ENCODE measurements at regions not wholly inside any gene's neighbourhood (a gene's known extent, or its start where the extent isn't known, plus 50 kb on each side); places are given as distances from the start of the nearest gene placed in this dataset.

GRCh38 chr11:103628121-103628520 lies 408.3 kb upstream of the DDI1 start:
- no peaks in the 10 kb centered on the region for H3K4me1 ChIP-seq (ENCODE audit: control insufficient read depth, insufficient read depth, low read length)
- FAIRE-seq (no peak), DNase-seq (ENCODE audit: low read depth, low spot score) (no peak), ATAC-seq (no peak)
- H4K20me1 ChIP-seq (ENCODE audit: control insufficient read depth, insufficient read depth), result no peaks in the 10 kb centered on the region
- H3K79me2 ChIP-seq (ENCODE audit: control insufficient read depth, insufficient read depth, low read length), result no peaks in the 10 kb centered on the region
- POLR2A ChIA-PET, result no interaction called here
- SMC1A ChIA-PET (ENCODE audit: uncharacterized antibody, unreplicated experiment), result no interaction called here
- no TSS peak for BruUV-seq (replicated peaks)
- H3K4me3 ChIP-seq, result no peak overlapping the region
- in situ Hi-C loops (cut with MboI) (no loop called here), intact Hi-C loops (cut with micrococcal nuclease; ENCODE audit: unreplicated experiment) (no loop called here)
- no peaks in the 10 kb centered on the region for H3K36me3 ChIP-seq (ENCODE audit: control insufficient read depth in 2 of 2, insufficient read depth in 2 of 2, low read length in 1 of 2)
- WGBS (ENCODE audit: insufficient coverage, insufficient replicate concordance, low lambda C conversion rate, missing lambda C conversion rate), result 14% methylated on average over 4 of the region's 4 CpGs
- H3K4me2 ChIP-seq (ENCODE audit: control insufficient read depth, insufficient read depth), result no peak overlapping the region
- no peaks in the 10 kb centered on the region for H3K9me3 ChIP-seq (replicated peaks; ENCODE audit: control insufficient read depth, insufficient read depth, low read length)
- RAD21 ChIA-PET (ENCODE audit: unreplicated experiment), result no interaction called here
- no peaks in the 10 kb centered on the region for H3K27me3 ChIP-seq (replicated peaks in 1 of 2; ENCODE audit: control insufficient read depth in 2 of 2, insufficient read depth in 2 of 2, low read length in 1 of 2)
- CTCF ChIA-PET, result no interaction called here
- no peak overlapping the region for H2AFZ ChIP-seq (ENCODE audit: control insufficient read depth, low read depth, low read length)
- H3K9ac ChIP-seq (ENCODE audit: control insufficient read depth, insufficient read depth, low read length), result no peak overlapping the region
- no peak overlapping the region for H3K27ac ChIP-seq (ENCODE audit: control insufficient read depth, insufficient read depth)
- no peak for TF ChIP-seq YY1 (IDR thresholded peaks at IDR 0.05; ENCODE audit: low read depth, low read length)
- TF ChIP-seq SIN3A (IDR thresholded peaks at IDR 0.05; ENCODE audit: low read depth, low read length), result no peak
- TF ChIP-seq EGR1 (IDR thresholded peaks at IDR 0.05; ENCODE audit: borderline replicate concordance in 1 of 2, low read depth in 2 of 2, low read length in 2 of 2), result no peak
- no peak for TF ChIP-seq JUND (IDR thresholded peaks at IDR 0.05; ENCODE audit: low read depth, low read length)
- TF ChIP-seq ZBTB4 (CRISPR knock-in tag; IDR thresholded peaks at IDR 0.05), result no peak
- TF ChIP-seq NR2C2 (IDR thresholded peaks at IDR 0.05; ENCODE audit: borderline replicate concordance, control insufficient read depth, insufficient read length, low read depth), result no peak
- no peak for TF ChIP-seq SMAD1 (IDR thresholded peaks at IDR 0.05; ENCODE audit: low read depth, partially characterized antibody)
- TF ChIP-seq BCL11A (IDR thresholded peaks at IDR 0.05; ENCODE audit: low read depth, low read length), result no peak
- TF ChIP-seq MEF2A (IDR thresholded peaks at IDR 0.05; ENCODE audit: insufficient read depth, low read depth, low read length), result no peak
- no peak for TF ChIP-seq ZNF622 (IDR thresholded peaks at IDR 0.05)
- no peak for TF ChIP-seq TARDBP (IDR thresholded peaks at IDR 0.05; ENCODE audit: borderline replicate concordance)
- TF ChIP-seq NRF1 (conservative IDR thresholded peaks at IDR 0.05; ENCODE audit: low read depth, low read length), result no peak
- TF ChIP-seq KDM1A (IDR thresholded peaks at IDR 0.05; ENCODE audit: borderline replicate concordance), result no peak
- TF ChIP-seq ZNF592 (IDR thresholded peaks at IDR 0.05), result no peak
- TF ChIP-seq E2F8 (IDR thresholded peaks at IDR 0.05; ENCODE audit: low read depth, partially characterized antibody), result no peak

Data from GM12878 (cell line).